ENCODE measurements at regions not wholly inside any gene's neighbourhood (a gene's known extent, or its start where the extent isn't known, plus 50 kb on each side); places are given as distances from the start of the nearest gene placed in this dataset.
A peak's percentile ranks its signal among the peaks of the same experiment; 100 is the strongest.

GRCh38 chr11:43619863-43620505, 60.6 kb upstream of the HSD17B12 start:
- Histone ChIP-seq H2AK5ac (ENCODE audit: low read depth, low read length) (no peak overlapping the region), H4K5ac (ENCODE audit: low read depth, low read length) (no peak overlapping the region), H3K56ac (ENCODE audit: extremely low read depth, insufficient read depth, low read length) (no peak overlapping the region), H2BK20ac (ENCODE audit: low read depth, low read length) (no peak overlapping the region), H3K9ac (ENCODE audit: low read depth, low read length) (no peak overlapping the region), H2BK120ac (ENCODE audit: low read depth, low read length) (no peak overlapping the region), H3K4me2 (ENCODE audit: low read depth, low read length) (no peak overlapping the region), H2AK9ac (replicated peaks; ENCODE audit: low read depth, low read length, poor library complexity) (no peak overlapping the region), H4K8ac (ENCODE audit: low read depth in 2 of 2, low read length in 2 of 2) (no peak overlapping the region), H3K4me1 (ENCODE audit: control insufficient read depth, insufficient read depth, low read length) (no peaks in the 10 kb centered on the region), H2AFZ (replicated peaks; ENCODE audit: low read length, poor library complexity) (no peak overlapping the region), H3K36me3 (ENCODE audit: control insufficient read depth, insufficient read depth, low read length) (no peaks in the 10 kb centered on the region), H3K4ac (ENCODE audit: low read depth, low read length) (no peak overlapping the region), H3K4me3 (ENCODE audit: insufficient read depth, low read depth, low read length) (no peak overlapping the region), H3K27me3 (ENCODE audit: control insufficient read depth, insufficient read depth, low read length) (no peaks in the 10 kb centered on the region), H3K9me1 (ENCODE audit: insufficient read depth, low read length) (no peaks in the 10 kb centered on the region), H2BK15ac (ENCODE audit: low read depth, low read length) (no peak overlapping the region), H2BK5ac (ENCODE audit: low read depth, low read length, poor library complexity, severe bottlenecking) (no peak overlapping the region), H4K91ac (ENCODE audit: insufficient read depth, low read depth, low read length) (no peak overlapping the region), H3K14ac (replicated peaks; ENCODE audit: low read depth, low read length) (no peak overlapping the region), H3K23ac (ENCODE audit: low read depth, low read length) (no peak overlapping the region), H3K79me1 (ENCODE audit: low read depth in 1 of 2, low read length in 2 of 2) (no peaks in the 10 kb centered on the region), H4K20me1 (ENCODE audit: insufficient read depth, low read length) (no peaks in the 10 kb centered on the region), H3K27ac (ENCODE audit: insufficient read depth, low read length) (no peak overlapping the region), H3K9me3 (ENCODE audit: control insufficient read depth, insufficient read depth, low read length) (no peaks in the 10 kb centered on the region), H3K18ac (ENCODE audit: low read depth, low read length) (no peak overlapping the region)
- dilution Hi-C loops (cut with HindIII; ENCODE audit: low sequenced_read_pairs, unreplicated experiment) (no loop called here), in situ Hi-C loops (cut with MboI; ENCODE audit: low sequenced_read_pairs) (no loop called here), intact Hi-C loops (cut with micrococcal nuclease) (no loop called here)
- DNase-seq (no peak), ATAC-seq (ENCODE audit: low read depth) (no peak)
- BruUV-seq (replicated peaks): no TSS peak
- 100% methylated on average over 1 of the region's 4 CpGs; no CpG with 5 or more reads in 1 of the 2 experiments for WGBS, 2 experiments (ENCODE audit: extremely low coverage in 2 of 2, insufficient read length in 1 of 2)
- ChIA-PET CTCF (no interaction called here), POLR2A (ENCODE audit: unreplicated experiment) (no interaction called here)
- TF ChIP-seq NFE2L2 (IDR thresholded peaks at IDR 0.05; ENCODE audit: low read depth, low read length): 0 out of 2 replicates have a peak, but pooled peaks have one; percentile 12
- TF ChIP-seq CHD1 (IDR thresholded peaks at IDR 0.05; ENCODE audit: low read depth, low read length): no peak

All from IMR-90 (cell line).